Vagina (tissue), 2 donors: ENCODE measurements at regions not wholly inside any gene's neighbourhood (a gene's known extent, or its start where the extent isn't known, plus 50 kb on each side); places are given as distances from the start of the nearest gene placed in this dataset.

Experiments used
- DNase-seq, 2 donors: peaks; one replicate each; pipeline ENCODE4 v3.0.0-alpha.2; 2017; ENCODE audit errors: extremely low spot score in 2 of 2
- H3K27ac ChIP-seq: fragments of 200-600 bp; sonication (generic); one replicate; pipeline ENCODE4 v1.5.1; 2019
- H3K27me3 ChIP-seq: fragments of 200-600 bp; sonication (generic); one replicate; pipeline ENCODE4 v1.5.1; 2019
- H3K36me3 ChIP-seq, 2 donors: fragments of 200-600 bp; sonication (generic); one replicate each; pipeline ENCODE4 v1.5.1; 2017 to 2019
- H3K4me1 ChIP-seq: fragments of 200-600 bp; sonication (generic); one replicate; pipeline ENCODE4 v1.5.1; 2019
- H3K4me3 ChIP-seq, 2 donors: fragments of 200-600 bp; sonication (generic); 1 replicate in 1 of 2; 2 replicates in 1 of 2; pipeline ENCODE4 v1.5.1; 2016 to 2019
- H3K9me3 ChIP-seq: fragments of 200-600 bp; sonication (generic); one replicate; pipeline ENCODE4 v1.5.1; 2019
- POLR2A ChIP-seq, 2 donors: fragments of 450-650 bp; IDR thresholded peaks; one replicate each; pipeline ENCODE4 v1.6.1; 2017; ENCODE audit warnings: antibody characterized with exemption in 2 of 2, mild to moderate bottlenecking in 2 of 2, moderate library complexity in 2 of 2
- POLR2AphosphoS5 ChIP-seq, 2 donors: sonication (generic); formaldehyde crosslinking; IDR thresholded peaks; one replicate each; pipeline ENCODE4 v1.9.0; 2017; ENCODE audit warnings: antibody characterized with exemption in 2 of 2, mild to moderate bottlenecking in 2 of 2, low read depth in 1 of 2; ENCODE audit not compliant: insufficient read depth in 1 of 2
- intact Hi-C: fragments of 100-400 bp; cut with DNase I; formaldehyde crosslinking; loops from one replicate; pipeline ENCODE4 v1.15.1; 2023
- TF ChIP-seq, protein P1 (sequence below), 3 experiments: fragments of 450-650 bp in 2 of 3; fragments of 200-600 bp in 1 of 3; sonication (generic) in 1 of 3; IDR thresholded peaks; one replicate each; pipeline ENCODE4 v1.5.1; 2017 to 2019; ENCODE audit warnings: antibody characterized with exemption in 3 of 3, mild to moderate bottlenecking in 2 of 3, moderate library complexity in 2 of 3

GRCh38 chr14:34250959-34251358, 211.1 kb downstream of the SPTSSA start:
- no peak for TF ChIP-seq POLR2A (IDR thresholded peaks at IDR 0.05)
- no peak for TF ChIP-seq POLR2AphosphoS5 (IDR thresholded peaks at IDR 0.05; ENCODE audit: insufficient read depth in 1 of 2, low read depth in 1 of 2)
- TF ChIP-seq, protein P1, sequence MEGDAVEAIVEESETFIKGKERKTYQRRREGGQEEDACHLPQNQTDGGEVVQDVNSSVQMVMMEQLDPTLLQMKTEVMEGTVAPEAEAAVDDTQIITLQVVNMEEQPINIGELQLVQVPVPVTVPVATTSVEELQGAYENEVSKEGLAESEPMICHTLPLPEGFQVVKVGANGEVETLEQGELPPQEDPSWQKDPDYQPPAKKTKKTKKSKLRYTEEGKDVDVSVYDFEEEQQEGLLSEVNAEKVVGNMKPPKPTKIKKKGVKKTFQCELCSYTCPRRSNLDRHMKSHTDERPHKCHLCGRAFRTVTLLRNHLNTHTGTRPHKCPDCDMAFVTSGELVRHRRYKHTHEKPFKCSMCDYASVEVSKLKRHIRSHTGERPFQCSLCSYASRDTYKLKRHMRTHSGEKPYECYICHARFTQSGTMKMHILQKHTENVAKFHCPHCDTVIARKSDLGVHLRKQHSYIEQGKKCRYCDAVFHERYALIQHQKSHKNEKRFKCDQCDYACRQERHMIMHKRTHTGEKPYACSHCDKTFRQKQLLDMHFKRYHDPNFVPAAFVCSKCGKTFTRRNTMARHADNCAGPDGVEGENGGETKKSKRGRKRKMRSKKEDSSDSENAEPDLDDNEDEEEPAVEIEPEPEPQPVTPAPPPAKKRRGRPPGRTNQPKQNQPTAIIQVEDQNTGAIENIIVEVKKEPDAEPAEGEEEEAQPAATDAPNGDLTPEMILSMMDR (IDR thresholded peaks at IDR 0.05): no peak
- Histone ChIP-seq H3K27ac (no peak overlapping the region), H3K4me1 (peaks cover 6% of the 10 kb centered on the region), H3K9me3 (no peaks in the 10 kb centered on the region), H3K36me3 (no peaks in the 10 kb centered on the region), H3K4me3 (no peak overlapping the region), H3K27me3 (no peaks in the 10 kb centered on the region)
- no peak for DNase-seq
- intact Hi-C loops: no loop called here

DNA sequence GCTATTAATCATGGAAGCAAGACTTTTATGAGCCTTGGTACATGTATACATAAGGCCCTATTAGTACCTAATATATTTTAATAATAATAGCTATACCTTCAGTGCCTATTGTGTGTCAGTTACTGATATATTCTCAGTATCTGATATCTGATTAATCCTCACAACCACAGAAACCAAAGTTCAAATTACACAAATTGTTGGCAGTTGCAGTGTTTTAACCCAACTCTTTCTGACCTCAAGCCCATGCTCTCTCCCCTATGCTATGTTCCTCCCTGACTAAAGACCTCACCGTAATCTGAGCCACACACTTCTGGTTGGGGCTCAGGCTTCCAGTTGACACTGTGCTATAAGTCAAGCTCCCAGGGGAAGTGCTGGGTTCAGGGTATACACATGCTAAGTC, 214.4 kb downstream of the SPTSSA start:
- no peak overlapping the region for H3K4me3 ChIP-seq
- TF ChIP-seq POLR2AphosphoS5 (IDR thresholded peaks at IDR 0.05; ENCODE audit: insufficient read depth in 1 of 2, low read depth in 1 of 2) (no peak), POLR2A (IDR thresholded peaks at IDR 0.05) (no peak)
- TF ChIP-seq, protein P1 (IDR thresholded peaks at IDR 0.05): no peak
- no peak overlapping the region for H3K27ac ChIP-seq
- H3K4me1 ChIP-seq: peaks cover 3% of the 10 kb centered on the region
- no peak for DNase-seq
- no peaks in the 10 kb centered on the region for H3K9me3 ChIP-seq
- intact Hi-C loops: no loop called here
- H3K27me3 ChIP-seq: no peaks in the 10 kb centered on the region
- no peaks in the 10 kb centered on the region for H3K36me3 ChIP-seq

DNA sequence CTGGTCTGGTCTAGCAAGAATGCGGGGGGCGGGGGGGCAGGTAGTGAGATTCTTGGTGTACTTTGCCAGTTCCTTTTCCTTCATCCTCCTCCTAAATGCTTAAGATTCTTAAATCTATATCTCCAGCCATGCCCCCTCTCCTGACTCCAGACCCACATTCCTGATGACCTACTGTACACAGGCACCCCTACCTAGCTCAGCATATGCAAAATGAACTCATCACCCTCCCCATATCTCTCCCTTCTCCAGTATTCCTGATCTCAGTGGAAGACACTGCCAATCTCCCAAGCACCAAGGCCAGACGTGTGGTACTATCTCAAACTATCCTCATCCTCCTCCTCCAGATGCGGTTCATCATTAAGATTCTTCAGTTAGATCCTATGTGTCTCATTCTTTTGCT, 215.8 kb downstream of the SPTSSA start:
- TF ChIP-seq, protein P1 (IDR thresholded peaks at IDR 0.05): no peak
- TF ChIP-seq POLR2A (IDR thresholded peaks at IDR 0.05) (no peak), POLR2AphosphoS5 (IDR thresholded peaks at IDR 0.05; ENCODE audit: insufficient read depth in 1 of 2, low read depth in 1 of 2) (no peak)
- no peaks in the 10 kb centered on the region for H3K27me3 ChIP-seq
- no peak for DNase-seq
- intact Hi-C loops: no loop called here
- H3K27ac ChIP-seq: no peak overlapping the region
- H3K4me1 ChIP-seq: no peaks in the 10 kb centered on the region
- H3K9me3 ChIP-seq: no peaks in the 10 kb centered on the region
- H3K36me3 ChIP-seq: no peaks in the 10 kb centered on the region
- no peak overlapping the region for H3K4me3 ChIP-seq

GRCh38 chr14:34243401-34243800, 218.6 kb downstream of the SPTSSA start:
- Histone ChIP-seq H3K27ac (no peak overlapping the region), H3K4me3 (no peak overlapping the region), H3K36me3 (no peaks in the 10 kb centered on the region), H3K9me3 (no peaks in the 10 kb centered on the region), H3K27me3 (no peaks in the 10 kb centered on the region), H3K4me1 (no peaks in the 10 kb centered on the region)
- DNase-seq: no peak
- TF ChIP-seq, protein P1 (IDR thresholded peaks at IDR 0.05): no peak
- TF ChIP-seq POLR2AphosphoS5 (IDR thresholded peaks at IDR 0.05; ENCODE audit: insufficient read depth in 1 of 2, low read depth in 1 of 2) (no peak), POLR2A (IDR thresholded peaks at IDR 0.05) (no peak)
- intact Hi-C loops: no loop called here

GRCh38 chr14:34243001-34243400, 219.0 kb downstream of the SPTSSA start:
- Histone ChIP-seq H3K36me3 (no peaks in the 10 kb centered on the region), H3K4me3 (no peak overlapping the region), H3K27me3 (no peaks in the 10 kb centered on the region), H3K9me3 (no peaks in the 10 kb centered on the region), H3K27ac (no peak overlapping the region), H3K4me1 (no peaks in the 10 kb centered on the region)
- no peak for DNase-seq
- no peak for TF ChIP-seq POLR2A (IDR thresholded peaks at IDR 0.05)
- no peak for TF ChIP-seq POLR2AphosphoS5 (IDR thresholded peaks at IDR 0.05; ENCODE audit: insufficient read depth in 1 of 2, low read depth in 1 of 2)
- TF ChIP-seq, protein P1 (IDR thresholded peaks at IDR 0.05): no peak
- intact Hi-C loops: no loop called here
